ENCODE measurements at regions not wholly inside any gene's neighbourhood (a gene's known extent, or its start where the extent isn't known, plus 50 kb on each side); places are given as distances from the start of the nearest gene placed in this dataset.
"Not testable (repeated sequence)": the region's sequence is repeated elsewhere in the genome, so short reads cannot be mapped to it uniquely, and the experiment has no call there.

DNA sequence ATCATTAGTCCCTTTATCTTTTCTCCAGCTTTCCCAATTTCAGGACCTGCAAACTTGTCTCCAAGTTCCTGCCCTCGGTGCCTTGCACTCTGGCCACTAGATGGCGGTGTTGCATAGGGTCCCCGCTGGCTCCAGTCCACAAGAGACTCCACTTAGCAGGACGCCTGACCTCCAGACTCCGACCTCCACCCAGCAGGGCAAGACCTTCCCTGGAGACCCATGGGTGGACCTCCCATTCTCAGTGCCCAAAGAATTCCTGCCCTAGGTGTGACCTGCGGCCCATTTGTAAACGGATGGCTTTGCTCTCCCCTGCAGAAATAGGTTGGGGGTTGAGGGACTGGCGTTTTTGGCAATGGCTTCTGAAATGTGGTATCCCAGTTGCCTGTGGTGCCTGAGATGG lies 82.6 kb downstream of the LSM3 start:
- H3K4me3 ChIP-seq (ENCODE audit: low read length) = no peak overlapping the region
- H3K36me3 ChIP-seq (ENCODE audit: control insufficient read depth, insufficient read depth, low read length) = no peaks in the 10 kb centered on the region
- WGBS (ENCODE audit: insufficient coverage) = 22% methylated on average over 7 of the region's 8 CpGs
- H3K27me3 ChIP-seq (ENCODE audit: control insufficient read depth, insufficient read depth, low read length) = peaks cover 35% of the 10 kb centered on the region
- H3K4me1 ChIP-seq (ENCODE audit: control insufficient read depth, insufficient read depth, low read length) = peaks cover 6% of the 10 kb centered on the region
- DNase-seq = peak; percentile 83
- H3K27ac ChIP-seq (ENCODE audit: low read length) = no peak overlapping the region
- no peaks in the 10 kb centered on the region for H3K9me3 ChIP-seq (replicated peaks; ENCODE audit: control insufficient read depth, low read depth, low read length)

DNA sequence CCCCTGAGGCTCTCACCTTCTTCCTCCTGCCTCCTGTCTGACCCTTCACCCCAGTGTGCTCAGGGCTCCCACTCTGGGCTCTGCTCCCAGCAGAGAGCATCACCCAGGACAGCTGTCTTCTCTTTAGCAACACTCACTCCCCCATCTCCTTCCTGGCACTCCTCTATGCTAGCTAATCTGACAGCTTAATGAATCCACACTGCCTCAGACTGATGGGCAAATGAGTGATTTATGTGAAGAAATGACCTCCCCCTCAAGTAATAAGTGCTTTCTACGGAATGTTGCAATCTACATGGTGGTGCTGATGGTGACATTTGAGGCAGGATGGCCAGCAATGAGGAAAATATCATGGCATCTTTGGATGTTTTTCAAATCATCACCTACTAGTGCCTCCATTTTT lies 83.6 kb downstream of the LSM3 start:
- H3K9me3 ChIP-seq (replicated peaks; ENCODE audit: control insufficient read depth, low read depth, low read length) = no peaks in the 10 kb centered on the region
- no peak overlapping the region for H3K4me3 ChIP-seq (ENCODE audit: low read length)
- no peaks in the 10 kb centered on the region for H3K36me3 ChIP-seq (ENCODE audit: control insufficient read depth, insufficient read depth, low read length)
- peaks cover 32% of the 10 kb centered on the region for H3K27me3 ChIP-seq (ENCODE audit: control insufficient read depth, insufficient read depth, low read length)
- no CpG with 5 or more reads among the region's 1 CpG for WGBS (ENCODE audit: insufficient coverage)
- DNase-seq = no peak
- no peak overlapping the region for H3K27ac ChIP-seq (ENCODE audit: low read length)
- H3K4me1 ChIP-seq (ENCODE audit: control insufficient read depth, insufficient read depth, low read length) = peaks cover 13% of the 10 kb centered on the region

GRCh38 chr3:14262867-14263266 lies 84.2 kb downstream of the LSM3 start:
- 100% methylated on average over 1 of the region's 3 CpGs for WGBS (ENCODE audit: insufficient coverage)
- H3K36me3 ChIP-seq (ENCODE audit: control insufficient read depth, insufficient read depth, low read length) = no peaks in the 10 kb centered on the region
- peaks cover 36% of the 10 kb centered on the region for H3K27me3 ChIP-seq (ENCODE audit: control insufficient read depth, insufficient read depth, low read length)
- H3K4me3 ChIP-seq (ENCODE audit: low read length) = no peak overlapping the region
- H3K27ac ChIP-seq (ENCODE audit: low read length) = no peak overlapping the region
- peaks cover 13% of the 10 kb centered on the region for H3K4me1 ChIP-seq (ENCODE audit: control insufficient read depth, insufficient read depth, low read length)
- no peaks in the 10 kb centered on the region for H3K9me3 ChIP-seq (replicated peaks; ENCODE audit: control insufficient read depth, low read depth, low read length)
- no peak for DNase-seq

DNA sequence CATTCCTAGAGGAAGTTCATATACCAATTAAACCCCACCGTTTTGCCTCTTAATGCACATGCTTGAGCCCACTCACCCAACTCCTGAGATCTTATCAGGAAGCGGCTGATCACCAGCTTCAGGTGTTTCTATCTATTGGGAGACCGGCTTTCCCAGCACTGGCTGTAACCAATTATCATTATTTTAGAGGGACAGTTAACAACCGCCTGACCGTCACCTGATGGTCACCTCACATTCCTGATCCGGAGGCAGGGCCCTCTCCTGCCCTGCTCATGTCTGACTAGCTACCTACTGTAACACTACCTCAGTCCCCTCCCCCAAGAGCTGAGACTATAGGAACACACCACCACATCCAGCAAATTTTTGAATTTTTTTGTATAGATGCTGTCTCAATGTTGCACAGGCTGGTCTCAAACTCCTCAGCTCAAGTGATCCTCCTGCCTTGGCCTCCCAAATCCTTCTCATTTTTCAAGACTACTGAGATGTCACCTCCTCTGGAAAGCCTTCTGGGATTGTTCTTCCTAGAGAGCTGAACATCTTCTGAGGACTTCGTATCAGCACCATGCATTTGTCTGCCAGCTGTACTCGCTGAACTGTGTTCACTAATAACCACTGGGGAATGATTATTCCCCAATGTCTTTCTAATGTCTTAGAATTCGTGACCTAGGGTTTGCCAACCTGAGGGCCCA lies 84.8 kb downstream of the LSM3 start:
- 92% methylated on average over 9 of the region's 9 CpGs for WGBS (ENCODE audit: insufficient coverage)
- H3K36me3 ChIP-seq (ENCODE audit: control insufficient read depth, insufficient read depth, low read length) = no peaks in the 10 kb centered on the region
- H3K27ac ChIP-seq (ENCODE audit: low read length) = no peak overlapping the region
- no peak for DNase-seq
- H3K4me1 ChIP-seq (ENCODE audit: control insufficient read depth, insufficient read depth, low read length) = peaks cover 13% of the 10 kb centered on the region
- H3K27me3 ChIP-seq (ENCODE audit: control insufficient read depth, insufficient read depth, low read length) = peaks cover 37% of the 10 kb centered on the region
- H3K4me3 ChIP-seq (ENCODE audit: low read length) = no peak overlapping the region
- H3K9me3 ChIP-seq (replicated peaks; ENCODE audit: control insufficient read depth, low read depth, low read length) = no peaks in the 10 kb centered on the region

DNA sequence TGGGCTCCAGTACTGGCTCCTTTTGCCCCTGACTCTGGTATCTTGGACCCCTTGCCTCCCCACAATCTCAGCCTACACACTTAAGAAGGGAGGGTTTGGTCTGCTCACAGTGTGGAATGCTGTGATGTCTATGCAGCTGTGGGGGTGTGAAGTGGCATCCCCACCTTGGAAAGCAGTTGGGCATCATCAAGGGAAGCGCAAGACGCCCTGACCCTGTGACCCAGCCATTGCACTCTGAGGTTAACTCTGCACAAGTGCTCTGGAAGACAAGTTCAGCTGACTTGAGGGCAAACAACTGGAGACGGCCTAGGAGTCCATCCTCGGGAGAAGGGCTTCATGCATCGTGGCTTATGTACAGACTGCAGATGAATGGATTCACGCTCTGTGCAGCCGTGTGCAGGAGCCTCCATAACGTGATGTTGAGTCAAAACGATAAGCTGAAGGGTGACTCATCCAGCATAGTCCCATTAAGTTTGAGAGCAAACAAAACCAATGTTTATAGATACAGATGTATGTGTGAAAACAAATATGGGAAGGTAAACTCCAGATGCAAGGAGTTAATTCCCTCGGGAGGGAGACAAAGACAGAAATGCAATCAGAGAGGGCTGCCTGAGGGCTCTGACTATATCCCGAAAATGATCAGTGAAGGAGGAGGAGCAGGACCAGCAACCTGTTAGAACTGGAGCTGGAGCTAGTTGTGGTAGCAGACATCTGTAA lies 86.8 kb downstream of the LSM3 start:
- Histone ChIP-seq H3K27ac (ENCODE audit: low read length) (no peak overlapping the region), H3K27me3 (ENCODE audit: control insufficient read depth, insufficient read depth, low read length) (peaks cover 35% of the 10 kb centered on the region), H3K36me3 (ENCODE audit: control insufficient read depth, insufficient read depth, low read length) (no peaks in the 10 kb centered on the region), H3K9me3 (replicated peaks; ENCODE audit: control insufficient read depth, low read depth, low read length) (peaks cover 4% of the 10 kb centered on the region), H3K4me3 (ENCODE audit: low read length) (no peak overlapping the region), H3K4me1 (ENCODE audit: control insufficient read depth, insufficient read depth, low read length) (peaks cover 13% of the 10 kb centered on the region)
- DNase-seq = peak; percentile 28
- 77% methylated on average over 8 of the region's 11 CpGs for WGBS (ENCODE audit: insufficient coverage)

GRCh38 chr3:14266361-14266760 lies 87.7 kb downstream of the LSM3 start:
- H3K27ac ChIP-seq (ENCODE audit: low read length) = peak overlapping the region; percentile 53
- no peak overlapping the region for H3K4me3 ChIP-seq (ENCODE audit: low read length)
- H3K4me1 ChIP-seq (ENCODE audit: control insufficient read depth, insufficient read depth, low read length) = peaks cover 13% of the 10 kb centered on the region
- 20% methylated on average over 2 of the region's 12 CpGs for WGBS (ENCODE audit: insufficient coverage)
- no peaks in the 10 kb centered on the region for H3K36me3 ChIP-seq (ENCODE audit: control insufficient read depth, insufficient read depth, low read length)
- peak; percentile 93 for DNase-seq
- peaks cover 4% of the 10 kb centered on the region for H3K9me3 ChIP-seq (replicated peaks; ENCODE audit: control insufficient read depth, low read depth, low read length)
- peaks cover 33% of the 10 kb centered on the region for H3K27me3 ChIP-seq (ENCODE audit: control insufficient read depth, insufficient read depth, low read length)

GRCh38 chr3:14267976-14268375 lies 89.4 kb downstream of the LSM3 start:
- DNase-seq = no peak
- H3K9me3 ChIP-seq (replicated peaks; ENCODE audit: control insufficient read depth, low read depth, low read length) = peaks cover 4% of the 10 kb centered on the region
- no peaks in the 10 kb centered on the region for H3K36me3 ChIP-seq (ENCODE audit: control insufficient read depth, insufficient read depth, low read length)
- 63% methylated on average over 5 of the region's 5 CpGs for WGBS (ENCODE audit: insufficient coverage)
- peaks cover 32% of the 10 kb centered on the region for H3K27me3 ChIP-seq (ENCODE audit: control insufficient read depth, insufficient read depth, low read length)
- no peak overlapping the region for H3K27ac ChIP-seq (ENCODE audit: low read length)
- H3K4me3 ChIP-seq (ENCODE audit: low read length) = no peak overlapping the region
- H3K4me1 ChIP-seq (ENCODE audit: control insufficient read depth, insufficient read depth, low read length) = peaks cover 13% of the 10 kb centered on the region

DNA sequence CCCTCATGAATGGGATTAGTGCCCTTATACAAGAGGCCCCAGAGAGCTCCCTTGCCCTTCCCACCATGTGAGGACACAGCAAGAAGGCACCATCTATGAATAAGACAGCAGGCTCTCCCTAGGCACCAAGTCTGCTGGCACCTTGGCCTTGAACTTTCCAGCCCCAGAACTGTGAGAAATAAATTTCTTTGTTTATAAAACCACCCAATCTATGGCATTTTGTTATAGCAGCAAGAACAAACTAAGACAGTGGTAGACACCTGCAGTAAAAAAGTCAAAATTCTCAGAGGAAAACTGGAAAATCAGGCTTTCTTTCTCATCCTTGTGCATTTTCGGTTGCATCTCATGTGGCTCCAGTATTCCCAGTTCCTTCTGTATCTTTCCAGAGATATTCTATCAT lies 90.3 kb downstream of the LSM3 start:
- Histone ChIP-seq H3K9me3 (replicated peaks; ENCODE audit: control insufficient read depth, low read depth, low read length) (peaks cover 4% of the 10 kb centered on the region), H3K27ac (ENCODE audit: low read length) (no peak overlapping the region), H3K27me3 (ENCODE audit: control insufficient read depth, insufficient read depth, low read length) (peaks cover 28% of the 10 kb centered on the region), H3K4me3 (ENCODE audit: low read length) (no peak overlapping the region), H3K4me1 (ENCODE audit: control insufficient read depth, insufficient read depth, low read length) (peaks cover 13% of the 10 kb centered on the region), H3K36me3 (ENCODE audit: control insufficient read depth, insufficient read depth, low read length) (no peaks in the 10 kb centered on the region)
- DNase-seq = no peak
- 87% methylated on average over 1 of the region's 1 CpG for WGBS (ENCODE audit: insufficient coverage)

DNA sequence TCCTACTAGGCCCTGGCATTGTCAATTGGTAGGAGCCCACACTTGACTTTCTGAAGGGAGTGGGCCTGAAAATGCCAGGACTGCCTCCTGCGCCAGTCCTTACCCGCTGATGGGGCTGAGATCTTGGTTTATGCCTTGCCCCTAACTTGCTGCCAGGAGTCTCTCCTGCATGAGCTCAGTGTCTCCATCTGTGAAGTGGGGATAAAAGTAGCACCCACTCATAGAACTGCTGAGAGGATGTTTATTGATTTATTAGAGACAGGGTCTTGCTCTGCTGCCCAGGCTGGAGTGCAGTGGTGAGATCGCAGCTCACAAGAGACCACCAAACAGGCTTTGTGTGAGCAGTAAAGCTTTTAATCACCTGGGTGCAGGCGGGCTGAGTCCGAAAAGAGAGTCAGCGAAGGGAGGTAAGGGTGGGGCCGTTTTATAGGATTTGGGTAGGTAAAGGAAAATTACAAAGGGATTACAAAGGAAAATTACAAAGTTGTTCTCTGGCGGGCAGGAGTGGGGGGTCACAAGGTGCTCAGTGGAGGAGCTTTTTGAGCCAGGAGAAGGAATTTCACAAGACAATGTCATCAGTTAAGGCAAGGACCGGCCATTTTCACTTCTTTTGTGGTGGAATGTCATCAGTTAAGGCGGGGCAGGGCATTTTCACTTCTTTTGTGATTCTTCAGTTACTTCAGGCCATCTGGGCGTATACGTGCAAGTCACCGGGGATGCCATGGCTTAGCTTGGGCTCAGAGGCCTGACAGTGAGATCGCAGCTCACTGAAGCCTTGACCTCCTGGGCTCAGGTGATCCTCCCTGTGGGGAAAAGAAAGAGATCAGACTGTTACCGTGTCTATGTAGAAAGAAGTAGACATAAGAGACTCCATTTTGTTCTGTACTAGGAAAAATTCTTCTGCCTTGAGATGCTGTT lies 93.7 kb downstream of the LSM3 start:
- not testable (repeated sequence) for H3K4me1 ChIP-seq (ENCODE audit: control insufficient read depth, insufficient read depth, low read length); H3K9me3 ChIP-seq (replicated peaks; ENCODE audit: control insufficient read depth, low read depth, low read length); H3K27ac ChIP-seq (ENCODE audit: low read length); DNase-seq; H3K4me3 ChIP-seq (ENCODE audit: low read length); H3K36me3 ChIP-seq (ENCODE audit: control insufficient read depth, insufficient read depth, low read length)
- WGBS (ENCODE audit: insufficient coverage) = 78% methylated on average over 7 of the region's 15 CpGs
- H3K27me3 ChIP-seq (ENCODE audit: control insufficient read depth, insufficient read depth, low read length) = peaks cover 20% of the 10 kb centered on the region

DNA sequence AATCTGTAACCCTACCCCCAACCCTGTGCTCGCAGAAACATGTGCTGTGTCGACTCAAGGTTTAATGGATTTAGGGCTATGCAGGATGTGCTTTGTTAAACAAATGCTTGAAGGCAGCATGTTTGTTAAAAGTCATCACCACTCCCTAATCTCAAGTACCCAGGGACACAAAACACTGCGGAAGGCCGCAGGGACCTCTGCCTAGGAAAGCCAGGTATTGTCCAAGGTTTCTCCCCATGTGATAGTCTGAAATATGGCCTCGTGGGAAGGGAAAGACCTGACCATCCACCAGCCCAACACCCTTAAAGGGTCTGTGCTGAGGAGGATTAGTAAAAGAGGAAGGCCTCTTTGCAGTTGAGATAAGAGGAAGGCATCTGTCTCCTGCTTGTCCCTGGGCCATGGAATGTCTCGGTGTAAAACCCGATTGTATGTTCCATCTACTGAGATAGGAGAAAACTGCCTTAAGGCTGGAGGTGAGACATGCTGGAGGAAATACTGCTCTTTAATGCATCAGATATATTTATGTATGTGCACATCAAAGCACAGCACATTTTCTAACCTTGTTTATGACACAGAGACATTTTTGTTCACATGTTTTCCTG lies 94.4 kb downstream of the LSM3 start:
- not testable (repeated sequence) for H3K9me3 ChIP-seq (replicated peaks; ENCODE audit: control insufficient read depth, low read depth, low read length); DNase-seq; H3K4me1 ChIP-seq (ENCODE audit: control insufficient read depth, insufficient read depth, low read length); H3K36me3 ChIP-seq (ENCODE audit: control insufficient read depth, insufficient read depth, low read length); H3K4me3 ChIP-seq (ENCODE audit: low read length); H3K27ac ChIP-seq (ENCODE audit: low read length)
- H3K27me3 ChIP-seq (ENCODE audit: control insufficient read depth, insufficient read depth, low read length) = peaks cover 17% of the 10 kb centered on the region
- WGBS (ENCODE audit: insufficient coverage) = no CpG with 5 or more reads among the region's 7 CpGs
